ENCODE measurements at regions not wholly inside any gene's neighbourhood (a gene's known extent, or its start where the extent isn't known, plus 50 kb on each side); places are given as distances from the start of the nearest gene placed in this dataset.
A peak's percentile ranks its signal among the peaks of the same experiment; 100 is the strongest.

DNA sequence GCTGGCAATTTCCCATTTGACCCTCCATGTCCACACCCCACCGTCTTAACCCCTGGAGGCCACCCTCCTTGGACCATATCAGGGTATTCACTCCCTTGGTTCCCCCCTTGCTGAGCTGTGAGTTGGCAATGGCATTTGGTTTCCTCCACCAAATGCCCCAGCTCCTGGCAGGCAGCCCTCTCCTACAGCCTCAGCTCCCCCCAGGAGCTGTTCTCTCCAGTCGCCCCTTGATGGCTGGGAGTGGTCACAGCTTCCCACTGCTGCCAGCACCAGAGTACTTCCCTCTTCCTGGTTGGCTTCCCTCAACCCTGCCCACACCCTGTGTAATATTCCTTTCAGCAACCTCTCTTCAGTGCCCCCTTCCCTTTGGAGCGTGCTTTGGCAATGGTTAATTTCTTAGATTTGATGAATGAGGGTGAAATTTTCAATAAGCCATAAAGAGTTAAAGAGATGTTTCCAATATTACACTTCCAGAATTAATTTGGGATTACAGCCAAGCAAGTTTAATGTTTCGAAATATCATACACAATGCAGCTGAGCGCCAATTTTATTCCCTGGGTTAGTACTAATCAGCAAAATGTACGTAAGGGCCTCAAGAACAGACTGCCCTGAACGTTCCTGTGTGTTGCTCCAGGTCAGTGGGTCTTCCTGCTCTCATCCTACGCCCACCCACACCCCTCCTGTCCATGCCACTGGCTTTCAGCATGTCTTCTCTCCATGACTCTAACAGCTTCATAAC is 207.1 kb upstream of the NFE2L3 start:
- TF ChIP-seq POLR2AphosphoS5 (IDR thresholded peaks at IDR 0.05; ENCODE audit: low read depth, low read length) (no peak), POU2F2 (IDR thresholded peaks at IDR 0.05; ENCODE audit: low read depth, low read length) (no peak), TAF1 (IDR thresholded peaks at IDR 0.05; ENCODE audit: low read depth, low read length) (no peak), SPI1 (IDR thresholded peaks at IDR 0.05; ENCODE audit: low read depth, low read length) (no peak), PAX5 (IDR thresholded peaks at IDR 0.05; ENCODE audit: insufficient read depth, low read length, severe bottlenecking) (no peak), POLR2A (IDR thresholded peaks at IDR 0.05; ENCODE audit: low read depth, low read length) (no peak)
- no peak for DNase-seq (ENCODE audit: insufficient read length, low spot score)
- FAIRE-seq, result no peak

DNA sequence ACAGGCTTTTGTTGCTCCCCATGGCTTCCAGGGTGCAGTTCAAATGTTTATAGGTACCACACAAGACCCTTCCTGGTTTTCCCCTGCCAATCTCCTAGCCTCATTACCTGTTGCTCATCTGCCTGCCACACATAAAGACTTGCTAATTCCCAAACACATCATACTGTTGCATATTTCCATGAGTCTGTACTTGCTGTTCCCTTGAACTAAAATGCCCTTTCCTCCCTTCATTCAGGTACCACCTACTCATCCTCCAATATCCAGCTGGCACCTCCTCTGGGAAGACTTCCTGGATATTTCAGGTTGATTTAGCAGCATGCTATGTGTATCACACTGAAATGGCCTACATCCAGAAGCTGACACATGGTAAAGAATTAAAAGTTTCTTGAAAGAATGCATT is 206.4 kb upstream of the NFE2L3 start:
- TF ChIP-seq PAX5 (IDR thresholded peaks at IDR 0.05; ENCODE audit: insufficient read depth, low read length, severe bottlenecking) (no peak), TAF1 (IDR thresholded peaks at IDR 0.05; ENCODE audit: low read depth, low read length) (no peak), POU2F2 (IDR thresholded peaks at IDR 0.05; ENCODE audit: low read depth, low read length) (no peak), SPI1 (IDR thresholded peaks at IDR 0.05; ENCODE audit: low read depth, low read length) (no peak), POLR2A (IDR thresholded peaks at IDR 0.05; ENCODE audit: low read depth, low read length) (no peak), POLR2AphosphoS5 (IDR thresholded peaks at IDR 0.05; ENCODE audit: low read depth, low read length) (no peak)
- FAIRE-seq (no peak), DNase-seq (ENCODE audit: insufficient read length, low spot score) (no peak)

DNA sequence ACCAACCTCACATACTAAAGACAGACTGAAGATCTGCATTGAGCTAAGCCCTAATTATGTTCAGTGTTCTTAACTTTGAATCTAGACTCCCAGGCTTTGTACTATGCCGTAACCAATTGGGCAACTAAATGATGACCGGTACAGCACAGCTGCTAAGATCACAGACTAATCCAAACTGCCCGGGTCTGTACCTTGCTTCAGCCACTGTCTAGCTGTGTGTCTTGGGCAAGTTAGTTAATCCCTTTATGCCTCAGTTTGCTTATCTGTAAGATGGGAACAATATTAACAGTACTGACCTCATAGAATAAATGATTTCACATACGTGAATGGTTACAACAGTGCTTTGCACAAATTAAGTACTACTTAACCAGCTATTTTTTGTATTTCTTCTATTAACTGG is 205.8 kb upstream of the NFE2L3 start:
- peak; percentile 5 for FAIRE-seq
- TF ChIP-seq POLR2AphosphoS5 (IDR thresholded peaks at IDR 0.05; ENCODE audit: low read depth, low read length) (no peak), POU2F2 (IDR thresholded peaks at IDR 0.05; ENCODE audit: low read depth, low read length) (no peak), SPI1 (IDR thresholded peaks at IDR 0.05; ENCODE audit: low read depth, low read length) (no peak), PAX5 (IDR thresholded peaks at IDR 0.05; ENCODE audit: insufficient read depth, low read length, severe bottlenecking) (no peak), POLR2A (IDR thresholded peaks at IDR 0.05; ENCODE audit: low read depth, low read length) (no peak), TAF1 (IDR thresholded peaks at IDR 0.05; ENCODE audit: low read depth, low read length) (no peak)

DNA sequence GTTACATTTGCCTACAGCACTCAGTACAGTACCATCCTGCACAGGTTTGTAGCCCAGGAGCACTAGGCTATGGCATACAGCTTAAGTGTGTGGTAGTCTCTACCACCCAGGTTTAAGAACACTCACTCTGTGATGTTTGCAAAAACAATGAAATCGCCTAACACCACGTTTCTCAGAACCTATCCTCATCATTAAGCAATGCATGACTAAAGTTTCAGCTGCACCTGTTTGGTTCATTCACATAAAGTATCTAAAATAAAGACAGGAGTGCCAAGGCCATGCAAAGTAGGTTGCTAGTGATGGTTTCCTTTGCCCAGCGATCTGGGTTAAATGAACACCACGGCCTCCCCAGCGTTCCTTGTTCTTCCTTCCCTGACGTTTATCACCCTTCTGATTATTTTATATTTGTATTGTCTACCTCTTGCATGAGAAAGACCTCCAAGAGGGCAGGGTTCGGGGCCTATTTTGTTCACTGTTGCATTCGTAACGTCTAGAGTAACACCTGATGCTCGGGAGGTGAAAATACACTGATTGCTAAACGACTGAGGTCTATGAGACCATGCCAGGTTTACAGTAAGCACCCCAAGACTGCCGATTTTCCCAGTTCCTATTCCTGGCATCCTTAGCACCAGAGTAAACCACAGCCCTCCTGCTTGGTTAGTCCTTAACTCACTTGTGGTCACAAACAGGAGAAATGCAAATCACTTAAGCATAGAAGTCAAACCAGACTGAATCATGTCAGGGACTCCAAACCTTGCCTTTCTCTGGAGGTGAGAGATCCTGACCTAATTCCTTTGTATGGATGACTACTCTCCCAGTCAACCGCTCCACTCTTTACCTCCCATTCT is 204.1 kb upstream of the NFE2L3 start:
- FAIRE-seq, result peak; percentile 95
- no peak for DNase-seq (ENCODE audit: insufficient read length, low spot score)
- TF ChIP-seq SPI1 (IDR thresholded peaks at IDR 0.05; ENCODE audit: low read depth, low read length) (peak; percentile 45; the same call in 1 of the 2 replicates), TAF1 (IDR thresholded peaks at IDR 0.05; ENCODE audit: low read depth, low read length) (no peak), PAX5 (IDR thresholded peaks at IDR 0.05; ENCODE audit: insufficient read depth, low read length, severe bottlenecking) (no peak), POLR2A (IDR thresholded peaks at IDR 0.05; ENCODE audit: low read depth, low read length) (no peak), POU2F2 (IDR thresholded peaks at IDR 0.05; ENCODE audit: low read depth, low read length) (no peak), POLR2AphosphoS5 (IDR thresholded peaks at IDR 0.05; ENCODE audit: low read depth, low read length) (no peak)

More for the DNA sequence above, 205.8 kb upstream of the NFE2L3 start:
- no peak for DNase-seq (ENCODE audit: insufficient read length, low spot score)

DNA sequence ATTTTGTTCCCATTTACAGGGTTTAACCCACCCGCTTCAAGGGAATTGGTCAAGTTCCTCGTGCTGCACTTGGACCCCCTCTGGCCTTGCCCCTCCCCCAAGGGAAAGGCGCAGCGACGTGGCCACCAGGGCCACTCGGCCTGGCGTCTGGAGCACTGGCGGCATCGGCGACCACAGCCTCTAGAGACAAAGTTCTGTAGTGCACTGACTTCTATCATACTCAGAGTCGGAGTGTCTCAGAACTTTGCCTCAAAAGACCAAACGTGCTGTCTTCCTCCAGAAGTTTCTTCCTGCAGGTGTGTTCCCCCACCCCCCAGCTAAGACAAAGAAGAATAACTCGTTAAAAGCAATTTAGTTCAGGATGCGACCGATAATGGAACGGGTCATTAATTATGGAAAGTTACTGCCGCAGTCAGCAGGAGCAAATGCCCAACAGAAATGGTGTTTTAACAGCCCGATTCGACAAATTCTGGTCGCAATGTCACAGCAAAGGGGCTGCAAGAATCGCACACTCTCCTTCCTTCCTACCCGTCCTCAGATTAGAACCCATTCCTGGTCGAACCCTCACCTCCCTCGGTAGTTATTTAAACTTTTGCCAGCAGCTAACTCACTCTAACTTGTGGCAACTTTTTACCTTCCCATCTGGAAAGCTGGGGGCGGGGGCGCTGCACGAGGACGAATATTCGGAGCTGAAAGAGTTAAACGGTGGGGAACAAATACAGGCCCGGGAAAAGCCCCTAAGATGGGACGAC is 202.1 kb upstream of the NFE2L3 start:
- TF ChIP-seq TAF1 (IDR thresholded peaks at IDR 0.05; ENCODE audit: low read depth, low read length), result 0 out of 2 replicates have a peak, but pooled peaks have one; percentile 23
- no peak for TF ChIP-seq SPI1 (IDR thresholded peaks at IDR 0.05; ENCODE audit: low read depth, low read length)
- TF ChIP-seq POLR2A (IDR thresholded peaks at IDR 0.05; ENCODE audit: low read depth, low read length), result no peak
- TF ChIP-seq POLR2AphosphoS5 (IDR thresholded peaks at IDR 0.05; ENCODE audit: low read depth, low read length), result no peak
- peak; percentile 77 for FAIRE-seq
- DNase-seq (ENCODE audit: insufficient read length, low spot score), result no peak

DNA sequence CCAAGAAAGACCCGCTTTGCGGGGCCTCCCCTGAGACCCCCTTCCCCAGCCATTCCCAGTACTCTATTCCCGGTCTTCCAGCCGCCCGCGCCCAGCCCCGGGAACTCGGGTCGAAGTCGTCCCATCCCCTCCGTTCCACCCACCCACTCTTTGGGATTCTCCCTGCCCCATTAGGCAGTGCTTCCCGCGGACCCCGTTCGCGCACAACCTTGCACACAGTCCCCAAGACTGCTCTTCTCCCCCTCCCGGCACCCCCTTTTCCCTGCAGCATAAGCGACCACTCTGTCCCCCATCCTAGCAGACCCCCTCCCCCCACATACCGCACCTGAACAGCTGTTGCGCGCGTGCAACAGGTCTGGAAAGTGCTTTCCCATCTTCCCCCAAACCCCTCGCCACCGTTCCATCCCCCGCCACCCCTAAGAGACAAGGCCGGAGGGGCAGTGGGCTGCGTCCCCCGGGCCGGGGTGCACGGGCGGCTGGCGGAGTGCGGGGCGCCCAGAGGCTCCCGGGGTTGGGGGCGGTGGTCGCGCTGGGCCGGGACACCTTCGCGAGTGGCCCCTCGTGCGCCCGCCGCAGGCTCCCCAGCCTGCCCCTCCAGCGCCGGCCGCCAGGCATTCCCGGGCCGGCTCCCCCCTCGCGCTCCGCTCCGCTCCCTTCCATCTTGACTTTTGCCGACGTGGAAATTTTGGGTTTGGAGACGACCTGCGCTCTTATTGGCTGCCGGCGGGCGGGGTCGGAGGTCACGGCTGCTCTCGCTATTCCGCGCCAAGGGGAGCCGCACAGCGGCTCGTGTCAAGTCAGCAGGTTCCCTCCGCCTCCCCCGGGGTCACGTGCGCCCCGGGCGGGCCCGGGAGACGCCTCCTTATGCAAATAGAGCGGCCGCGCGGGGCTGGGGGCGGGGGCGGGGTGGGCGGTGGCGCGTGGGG is 201.2 kb upstream of the NFE2L3 start:
- FAIRE-seq, result peak; percentile 87
- peak; percentile 91 for DNase-seq (ENCODE audit: insufficient read length, low spot score)
- no peak for TF ChIP-seq TAF1 (IDR thresholded peaks at IDR 0.05; ENCODE audit: low read depth, low read length)
- no peak for TF ChIP-seq POLR2A (IDR thresholded peaks at IDR 0.05; ENCODE audit: low read depth, low read length)
- peak; percentile 69; the same call in 1 of the 2 replicates for TF ChIP-seq POU2F2 (IDR thresholded peaks at IDR 0.05; ENCODE audit: low read depth, low read length)

DNA sequence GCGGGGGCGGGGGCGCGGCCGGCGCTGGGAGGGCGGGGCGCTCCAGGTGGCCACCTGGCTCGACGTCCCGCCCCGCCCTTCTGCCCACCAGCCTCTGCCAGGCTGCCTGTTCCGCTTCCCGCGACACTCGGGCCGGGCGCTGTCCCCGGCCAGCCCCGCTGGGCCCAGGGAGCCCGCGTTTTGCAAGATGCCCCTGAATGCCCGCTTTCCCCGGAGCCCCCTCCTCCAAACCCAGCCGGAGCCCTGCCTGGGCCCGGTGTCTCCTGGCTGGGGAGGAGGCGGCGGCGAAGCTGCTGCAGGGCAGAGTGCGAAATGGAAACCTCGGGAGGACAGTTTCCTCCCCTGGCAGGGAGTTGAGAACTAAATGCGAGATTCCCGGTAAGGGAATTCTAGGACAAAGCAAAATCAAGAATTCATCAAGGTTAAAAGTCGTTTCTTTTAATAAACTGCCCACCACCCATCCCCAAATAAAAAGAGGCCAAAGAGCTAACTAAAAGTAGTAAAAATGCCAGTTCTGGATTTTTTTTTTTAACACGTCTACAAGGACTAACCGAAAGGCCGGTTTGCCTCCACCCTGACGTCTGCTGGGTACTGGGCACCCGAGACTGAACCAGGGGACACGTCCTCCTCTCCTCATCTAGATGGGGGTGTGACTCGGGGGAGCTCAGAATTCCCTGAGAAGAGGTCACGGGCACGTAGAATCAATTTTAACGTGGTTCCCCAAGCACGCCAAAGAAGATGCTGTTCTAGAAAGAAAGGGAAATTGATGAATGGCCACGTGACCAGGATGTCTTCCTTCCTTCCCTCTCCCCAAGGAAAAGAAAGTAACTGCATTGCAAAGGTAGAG is 200.4 kb upstream of the NFE2L3 start:
- DNase-seq (ENCODE audit: insufficient read length, low spot score), result no peak
- TF ChIP-seq TAF1 (IDR thresholded peaks at IDR 0.05; ENCODE audit: low read depth, low read length), result no peak
- no peak for TF ChIP-seq SPI1 (IDR thresholded peaks at IDR 0.05; ENCODE audit: low read depth, low read length)
- no peak for TF ChIP-seq POLR2A (IDR thresholded peaks at IDR 0.05; ENCODE audit: low read depth, low read length)
- TF ChIP-seq PAX5 (IDR thresholded peaks at IDR 0.05; ENCODE audit: insufficient read depth, low read length, severe bottlenecking), result no peak
- TF ChIP-seq POLR2AphosphoS5 (IDR thresholded peaks at IDR 0.05; ENCODE audit: low read depth, low read length), result no peak
- FAIRE-seq, result peak; percentile 72
